HCT116 (cell line): ENCODE measurements at regions not wholly inside any gene's neighbourhood (a gene's known extent, or its start where the extent isn't known, plus 50 kb on each side); places are given as distances from the start of the nearest gene placed in this dataset.

Experiments used
- ATAC-seq: fragments of 200-7000 bp; cut with Tn5 transposase; 2 replicates; pipeline ENCODE4 v1.9.1; 2020; ENCODE audit warnings: mild to moderate bottlenecking, moderate library complexity
- BruUV-seq: library from RNA; stranded (reverse); fragments of 400-500 nt; replicated peaks from 2 replicates; lab custom pipeline; 2021; lab: Mats Ljungman, UMichigan
- CTCF ChIA-PET: fragments of 300-600 bp; sonication (Branson Sonifier 250); formaldehyde crosslinking; loops from one replicate; lab custom pipeline; 2021; ENCODE audit warnings: antibody characterized with exemption; lab: Charles Lee
- POLR2A ChIA-PET: fragments of 300-600, 350-600 bp; sonication (Branson Sonifier 250); formaldehyde crosslinking; loops from one replicate; lab custom pipeline; 2021; ENCODE audit warnings: antibody characterized with exemption; lab: Charles Lee
- RAD21 ChIA-PET, 2 experiments: fragments of 300-600 bp; sonication (Branson Sonifier 250); formaldehyde crosslinking; loops; one replicate each; lab custom pipeline; 2023; ENCODE audit warnings: low total read pairs in 2 of 2; ENCODE audit not compliant: uncharacterized antibody in 2 of 2, unreplicated experiment in 2 of 2, low non-redundant PET in 1 of 2; lab: Charles Lee
- DNase-seq: peaks from one replicate; pipeline ENCODE4 v3.0.0-alpha.2; 2010; ENCODE audit warnings: low read depth, low spot score
- H2AFZ ChIP-seq: fragments of 200-600 bp; shearing (Covaris generic), sonication (generic); 2 replicates; pipeline ENCODE4 v1.6.1; 2017; ENCODE audit warnings: low read depth, mixed run types, mixed read lengths, antibody characterized with exemption, low read length; ENCODE audit not compliant: poor library complexity, severe bottlenecking
- H3K27ac ChIP-seq: 2 replicates; pipeline ENCODE4 v1.5.1; 2012; ENCODE audit warnings: low read depth, low read length
- H3K27me3 ChIP-seq: fragments of 200-600 bp; sonication (generic); 2 replicates; pipeline ENCODE4 v1.6.1; 2016; ENCODE audit warnings: mixed run types, low read length, mixed read lengths; ENCODE audit not compliant: insufficient read depth
- H3K36me3 ChIP-seq, 2 experiments: fragments of 200-500 bp in 1 of 2; fragments of 200-600 bp in 1 of 2; sonication (Bioruptor generic) in 1 of 2; sonication (generic) in 1 of 2; 2 replicates each; pipeline versions ENCODE4 v1.5.1 to v1.6.1; 2014 to 2016; ENCODE audit warnings: low read length in 2 of 2, inconsistent platforms in 1 of 2, mixed read lengths in 1 of 2, mixed run types in 1 of 2; ENCODE audit not compliant: insufficient read depth in 2 of 2, control insufficient read depth in 1 of 2
- H3K4me1 ChIP-seq, 2 experiments: fragments of 200-600 bp in 1 of 2; sonication (generic) in 1 of 2; 2 replicates each; pipeline versions ENCODE4 v1.5.1 to v1.6.1; 2012 to 2017; ENCODE audit warnings: low read length in 2 of 2, inconsistent platforms in 1 of 2, mild to moderate bottlenecking in 1 of 2, mixed read lengths in 1 of 2, mixed run types in 1 of 2, moderate library complexity in 1 of 2; ENCODE audit not compliant: insufficient read depth in 2 of 2, control insufficient read depth in 1 of 2
- H3K4me2 ChIP-seq: fragments of 200-600 bp; sonication (generic); 2 replicates; pipeline ENCODE4 v1.6.1; 2017; ENCODE audit warnings: mixed run types, low read length, mixed read lengths
- H3K4me3 ChIP-seq, 2 experiments: fragments of 200-600 bp in 1 of 2; sonication (generic) in 1 of 2; replicated peaks in 1 of 2; 2 replicates each; pipeline ENCODE4 v1.5.1; 2011 to 2016; ENCODE audit warnings: low read length in 2 of 2, control low read depth in 1 of 2, low read depth in 1 of 2, mild to moderate bottlenecking in 1 of 2, mixed read lengths in 1 of 2, mixed run types in 1 of 2
- H3K79me2 ChIP-seq: fragments of 200-600 bp; sonication (generic); 2 replicates; pipeline ENCODE4 v1.6.1; 2017; ENCODE audit warnings: mild to moderate bottlenecking, mixed run types, low read length, moderate library complexity, mixed read lengths; ENCODE audit not compliant: insufficient read depth
- H3K9ac ChIP-seq: fragments of 200-600 bp; sonication (generic); 2 replicates; pipeline ENCODE4 v1.6.1; 2016; ENCODE audit warnings: low read length, mixed read lengths
- H3K9me2 ChIP-seq: fragments of 200-600 bp; sonication (generic), shearing (Covaris generic); 2 replicates; pipeline ENCODE4 v1.6.1; 2017; ENCODE audit warnings: mixed run types, mild to moderate bottlenecking, moderate library complexity; ENCODE audit not compliant: insufficient read depth
- H3K9me3 ChIP-seq, 2 experiments: fragments of 200-500 bp in 1 of 2; fragments of 200-600 bp in 1 of 2; sonication (Bioruptor generic) in 1 of 2; sonication (generic) in 1 of 2; 2 replicates each; pipeline ENCODE4 v1.6.1; 2014 to 2017; ENCODE audit warnings: low read length in 2 of 2, mixed read lengths in 2 of 2, inconsistent platforms in 1 of 2, low read depth in 1 of 2, mild to moderate bottlenecking in 1 of 2, mixed run types in 1 of 2, moderate library complexity in 1 of 2; ENCODE audit not compliant: control insufficient read depth in 1 of 2, insufficient read depth in 1 of 2
- H4K20me1 ChIP-seq: fragments of 200-600 bp; sonication (generic), shearing (Covaris generic); 2 replicates; pipeline ENCODE4 v1.6.1; 2017; ENCODE audit warnings: mixed run types, mild to moderate bottlenecking, moderate library complexity; ENCODE audit not compliant: insufficient read depth
- CBX3 ChIP-seq: IDR thresholded peaks from 2 replicates; pipeline ENCODE4 v1.6.1; 2012; ENCODE audit warnings: low read depth
- CEBPB ChIP-seq: IDR thresholded peaks from 2 replicates; pipeline ENCODE4 v1.6.1; 2012; ENCODE audit warnings: low read depth
- CTCF ChIP-seq, 3 experiments: fragments of 200-600 bp in 1 of 3; sonication (generic) in 1 of 3; IDR thresholded peaks in 2 of 3; conservative IDR thresholded peaks in 1 of 3; 2 replicates each; pipeline ENCODE4 v1.5.1; 2012 to 2017; ENCODE audit warnings: low read depth in 2 of 3, low read length in 2 of 3, antibody characterized with exemption in 1 of 3, borderline replicate concordance in 1 of 3, control low read depth in 1 of 3, mild to moderate bottlenecking in 1 of 3, mixed read lengths in 1 of 3, mixed run types in 1 of 3, moderate library complexity in 1 of 3; ENCODE audit not compliant: insufficient read depth in 1 of 3
- EGR1 ChIP-seq: IDR thresholded peaks from 2 replicates; pipeline ENCODE4 v1.6.1; 2012; ENCODE audit warnings: low read depth
- MAX ChIP-seq: IDR thresholded peaks from 2 replicates; pipeline ENCODE4 v1.6.1; 2012
- POLR2A ChIP-seq: IDR thresholded peaks from 2 replicates; pipeline ENCODE4 v1.7.0; 2011; ENCODE audit warnings: borderline replicate concordance; ENCODE audit not compliant: insufficient read depth, insufficient read length; ENCODE audit errors: extremely low read depth
- REST ChIP-seq: IDR thresholded peaks from 2 replicates; pipeline ENCODE4 v1.6.1; 2012; ENCODE audit warnings: low read depth
- SP1 ChIP-seq: IDR thresholded peaks from 2 replicates; pipeline ENCODE4 v1.6.1; 2012; ENCODE audit warnings: low read depth
- TCF7L2 ChIP-seq: IDR thresholded peaks from 2 replicates; pipeline ENCODE4 v1.7.0; 2011; ENCODE audit warnings: borderline replicate concordance, inconsistent platforms; ENCODE audit not compliant: insufficient read depth, insufficient read length; ENCODE audit errors: extremely low read depth
- YY1 ChIP-seq: IDR thresholded peaks from 2 replicates; pipeline ENCODE4 v1.6.1; 2011; ENCODE audit warnings: low read length, low read depth, moderate library complexity, mild to moderate bottlenecking; ENCODE audit not compliant: insufficient replicate concordance; ENCODE audit errors: extremely low read depth
- ZBTB33 ChIP-seq: IDR thresholded peaks from 2 replicates; pipeline ENCODE4 v1.6.1; 2011; ENCODE audit warnings: mild to moderate bottlenecking, low read length, moderate library complexity; ENCODE audit not compliant: insufficient replicate concordance; ENCODE audit errors: extremely low read depth
- ZFX ChIP-seq: fragments of 450-650 bp; IDR thresholded peaks from 2 replicates; pipeline ENCODE4 v1.6.1; 2017
- intact Hi-C: fragments of 100-400 bp; cut with micrococcal nuclease; formaldehyde crosslinking; loops from 2 replicates; pipeline ENCODE4 v1.10.0; 2022

GRCh38 chr2:239650674-239651073 is 249.9 kb upstream of the HDAC4 start:
- DNase-seq (no peak), ATAC-seq (no peak)
- no peak for TF ChIP-seq CBX3
- no peak for TF ChIP-seq ZFX
- TF ChIP-seq REST: no peak
- no peak for TF ChIP-seq POLR2A
- TF ChIP-seq TCF7L2: no peak
- no peak for TF ChIP-seq ZBTB33
- TF ChIP-seq MAX: no peak
- no peak for TF ChIP-seq CEBPB
- TF ChIP-seq EGR1: no peak
- TF ChIP-seq YY1: no peak
- TF ChIP-seq SP1: no peak
- no peak for TF ChIP-seq CTCF (IDR thresholded peaks at IDR 0.05 in 2 of 3, conservative IDR thresholded peaks at IDR 0.05 in 1 of 3; ENCODE audit: borderline replicate concordance in 1 of 3, insufficient read depth in 1 of 3, low read depth in 2 of 3, low read length in 2 of 3)
- no peaks in the 10 kb centered on the region for H3K79me2 ChIP-seq
- no TSS peak for BruUV-seq
- H3K27me3 ChIP-seq: peaks cover 30% of the 10 kb centered on the region
- H3K36me3 ChIP-seq: no peaks in the 10 kb centered on the region
- no peaks in the 10 kb centered on the region for H4K20me1 ChIP-seq
- ChIA-PET POLR2A (no interaction called here), RAD21 (no interaction called here), CTCF (no interaction called here)
- H2AFZ ChIP-seq: no peak overlapping the region
- no peaks in the 10 kb centered on the region for H3K4me1 ChIP-seq
- no peak overlapping the region for H3K9ac ChIP-seq
- intact Hi-C loops: no loop called here
- no peak overlapping the region for H3K27ac ChIP-seq
- no peaks in the 10 kb centered on the region for H3K9me2 ChIP-seq
- H3K4me2 ChIP-seq: no peak overlapping the region
- no peak overlapping the region for H3K4me3 ChIP-seq
- H3K9me3 ChIP-seq: no peaks in the 10 kb centered on the region
